ENCODE measurements at regions not wholly inside any gene's neighbourhood (a gene's known extent, or its start where the extent isn't known, plus 50 kb on each side); places are given as distances from the start of the nearest gene placed in this dataset.
"Not testable (repeated sequence)": the region's sequence is repeated elsewhere in the genome, so short reads cannot be mapped to it uniquely, and the experiment has no call there.

GRCh38 chr5:87105577-87105976 lies 162.1 kb upstream of the RASA1 start:
- DNase-seq (ENCODE audit: low spot score): no peak

- no peak for DNase-seq (ENCODE audit: low spot score)
Measured at GRCh38 chr5:87109746-87110145, 157.9 kb upstream of the RASA1 start.

- DNase-seq (ENCODE audit: low spot score): no peak
Measured at GRCh38 chr5:87110721-87111120, 157.0 kb upstream of the RASA1 start.

- DNase-seq (ENCODE audit: low spot score): no peak
Measured at GRCh38 chr5:87113861-87114260, 153.8 kb upstream of the RASA1 start.

- DNase-seq (ENCODE audit: low spot score): no peak
Measured at GRCh38 chr5:87114631-87115030, 153.1 kb upstream of the RASA1 start.

GRCh38 chr5:87115839-87116364 lies 151.8 kb upstream of the RASA1 start:
- DNase-seq (ENCODE audit: low spot score): no peak

- no peak for DNase-seq (ENCODE audit: low spot score)
Measured at GRCh38 chr5:87116825-87117512, 150.7 kb upstream of the RASA1 start.

- no peak for DNase-seq (ENCODE audit: low spot score)
Measured at GRCh38 chr5:87119588-87119987, 148.1 kb upstream of the RASA1 start.

GRCh38 chr5:87120518-87121303 lies 147.0 kb upstream of the RASA1 start:
- DNase-seq (ENCODE audit: low spot score): peak; percentile 41

- DNase-seq (ENCODE audit: low spot score): peak; percentile 49
Measured at GRCh38 chr5:87121304-87122150, 146.2 kb upstream of the RASA1 start.

- no peak for DNase-seq (ENCODE audit: low spot score)
Measured at GRCh38 chr5:87122151-87122977, 145.3 kb upstream of the RASA1 start.

- DNase-seq (ENCODE audit: low spot score): no peak
Measured at GRCh38 chr5:87125766-87126165, 141.9 kb upstream of the RASA1 start.

GRCh38 chr5:87126869-87127268 lies 140.8 kb upstream of the RASA1 start:
- no peak for DNase-seq (ENCODE audit: low spot score)

GRCh38 chr5:87127426-87127825 lies 140.3 kb upstream of the RASA1 start:
- DNase-seq (ENCODE audit: low spot score): no peak

- DNase-seq (ENCODE audit: low spot score): no peak
Measured at GRCh38 chr5:87127956-87128687, 139.6 kb upstream of the RASA1 start.

- DNase-seq (ENCODE audit: low spot score): no peak
Measured at GRCh38 chr5:87129046-87129445, 138.6 kb upstream of the RASA1 start.

- DNase-seq (ENCODE audit: low spot score): no peak
Measured at GRCh38 chr5:87132696-87133095, 135.0 kb upstream of the RASA1 start.

GRCh38 chr5:87134513-87134912 lies 133.2 kb upstream of the RASA1 start:
- not testable (repeated sequence) for DNase-seq (ENCODE audit: low spot score)

GRCh38 chr5:87136096-87136495 lies 131.6 kb upstream of the RASA1 start:
- no peak for DNase-seq (ENCODE audit: low spot score)

- no peak for DNase-seq (ENCODE audit: low spot score)
Measured at GRCh38 chr5:87136733-87137132, 130.9 kb upstream of the RASA1 start.

- DNase-seq (ENCODE audit: low spot score): no peak
Measured at GRCh38 chr5:87137283-87137682, 130.4 kb upstream of the RASA1 start.
